Fibroblast of the aortic adventitia (primary cell): ENCODE measurements at regions not wholly inside any gene's neighbourhood (a gene's known extent, or its start where the extent isn't known, plus 50 kb on each side); places are given as distances from the start of the nearest gene placed in this dataset.

ENCODE experiments used
- DNase-seq: peaks from one replicate; pipeline ENCODE4 v3.0.0-alpha.2; 2010; ENCODE audit warnings: low read depth
- H3K4me3 ChIP-seq: 2 replicates; pipeline ENCODE4 v1.5.1; 2011; ENCODE audit warnings: low read depth, mild to moderate bottlenecking, control low read depth, low read length, moderate library complexity
- CTCF ChIP-seq: IDR thresholded peaks from 2 replicates; pipeline ENCODE4 v1.5.1; 2011; ENCODE audit warnings: mild to moderate bottlenecking, low read length, control low read depth, inconsistent platforms; ENCODE audit not compliant: insufficient read depth

GRCh38 chr3:67898916-67899315 is 244.5 kb upstream of the SUCLG2 start:
- TF ChIP-seq CTCF: no peak
- no peak for DNase-seq
- no peak overlapping the region for H3K4me3 ChIP-seq

- DNase-seq: no peak
- no peak for TF ChIP-seq CTCF
- H3K4me3 ChIP-seq: no peak overlapping the region
These were observed 243.2 kb upstream of the SUCLG2 start for GRCh38 chr3:67897351-67898336.

GRCh38 chr3:67896130-67896529 is 241.7 kb upstream of the SUCLG2 start:
- DNase-seq: no peak
- no peak for TF ChIP-seq CTCF
- H3K4me3 ChIP-seq: no peak overlapping the region

GRCh38 chr3:67894510-67894909 is 240.1 kb upstream of the SUCLG2 start:
- DNase-seq: no peak
- no peak overlapping the region for H3K4me3 ChIP-seq
- no peak for TF ChIP-seq CTCF

- no peak for TF ChIP-seq CTCF
- H3K4me3 ChIP-seq: no peak overlapping the region
- DNase-seq: no peak
These were observed 229.9 kb upstream of the SUCLG2 start for GRCh38 chr3:67884345-67884744.

GRCh38 chr3:67883766-67884165 is 229.4 kb upstream of the SUCLG2 start:
- TF ChIP-seq CTCF: no peak

More at GRCh38 chr3:67883766-67884165, 229.4 kb upstream of the SUCLG2 start:
- DNase-seq: no peak
- no peak overlapping the region for H3K4me3 ChIP-seq
